Panc1 (cell line): ENCODE measurements at regions not wholly inside any gene's neighbourhood (a gene's known extent, or its start where the extent isn't known, plus 50 kb on each side); places are given as distances from the start of the nearest gene placed in this dataset.

Experiments used
- CTCF ChIP-seq: fragments of 450-650 bp; IDR thresholded peaks from 2 replicates; pipeline ENCODE4 v1.5.1; 2017; ENCODE audit warnings: mild to moderate bottlenecking
- POLR2AphosphoS5 ChIP-seq: IDR thresholded peaks from 2 replicates; pipeline ENCODE4 v1.6.1; 2012; ENCODE audit warnings: mild to moderate bottlenecking, low read depth, low read length, moderate library complexity
- REST ChIP-seq, 2 experiments: IDR thresholded peaks; 2 replicates each; pipeline ENCODE4 v1.6.1; 2011 to 2012; ENCODE audit warnings: low read depth in 2 of 2, control low read depth in 1 of 2, low read length in 1 of 2, mild to moderate bottlenecking in 1 of 2, moderate library complexity in 1 of 2; ENCODE audit not compliant: insufficient read depth in 1 of 2
- SIN3A ChIP-seq: IDR thresholded peaks from 2 replicates; pipeline ENCODE4 v1.6.1; 2012; ENCODE audit warnings: low read depth, mild to moderate bottlenecking, low read length, moderate library complexity, borderline replicate concordance; ENCODE audit not compliant: insufficient read depth

- TF ChIP-seq CTCF (no peak), SIN3A (no peak), POLR2AphosphoS5 (no peak), REST (IDR thresholded peaks at IDR 0.05; ENCODE audit: insufficient read depth in 1 of 2, low read depth in 2 of 2, low read length in 1 of 2) (no peak)
These were observed 1542.8 kb downstream of the KCNT2 start for GRCh38 chr1:195065437-195065836.
